DND-41 (cell line): ENCODE measurements at regions not wholly inside any gene's neighbourhood (a gene's known extent, or its start where the extent isn't known, plus 50 kb on each side); places are given as distances from the start of the nearest gene placed in this dataset.

Source experiments
- ATAC-seq: fragments of 200-7000 bp; cut with Tn5 transposase; 3 replicates; pipeline ENCODE4 v1.9.1; 2021; ENCODE audit warnings: low read depth; ENCODE audit not compliant: insufficient read depth
- DNase-seq: peaks from one replicate; pipeline ENCODE4 v3.0.0-alpha.2; 2020
- H2AFZ ChIP-seq: 2 replicates; pipeline ENCODE4 v1.6.0; 2012; ENCODE audit warnings: low read depth, low read length
- H3K27ac ChIP-seq: 2 replicates; pipeline ENCODE4 v1.5.1; 2012; ENCODE audit warnings: low read length, inconsistent platforms
- H3K27me3 ChIP-seq: fragments of 200-600 bp; sonication (generic); 2 replicates; pipeline ENCODE4 v1.6.0; 2012; ENCODE audit warnings: low read length, mild to moderate bottlenecking, inconsistent platforms; ENCODE audit not compliant: insufficient read depth, poor library complexity
- H3K36me3 ChIP-seq: 2 replicates; pipeline ENCODE4 v1.5.1; 2012; ENCODE audit warnings: low read length, inconsistent platforms; ENCODE audit not compliant: insufficient read depth
- H3K4me1 ChIP-seq: 2 replicates; pipeline ENCODE4 v1.5.1; 2012; ENCODE audit warnings: mild to moderate bottlenecking, low read length; ENCODE audit not compliant: insufficient read depth
- H3K4me2 ChIP-seq: 2 replicates; pipeline ENCODE4 v1.6.0; 2012; ENCODE audit warnings: mild to moderate bottlenecking, moderate library complexity, low read length, inconsistent platforms; ENCODE audit not compliant: insufficient read depth
- H3K4me3 ChIP-seq, 2 experiments: fragments of 200-600 bp in 1 of 2; shearing (Covaris generic) in 1 of 2; 2 replicates each; pipeline ENCODE4 v1.5.1; 2012 to 2016; ENCODE audit warnings: inconsistent platforms in 2 of 2, low read length in 2 of 2, mild to moderate bottlenecking in 2 of 2, low read depth in 1 of 2, moderate library complexity in 1 of 2
- H3K79me2 ChIP-seq: 2 replicates; pipeline ENCODE4 v1.6.0; 2012; ENCODE audit warnings: low read length, inconsistent platforms; ENCODE audit not compliant: insufficient read depth
- H3K9ac ChIP-seq: 2 replicates; pipeline ENCODE4 v1.6.0; 2012; ENCODE audit warnings: low read depth, mild to moderate bottlenecking, inconsistent platforms, low read length, moderate library complexity
- H3K9me3 ChIP-seq: 2 replicates; pipeline ENCODE4 v1.5.1; 2012; ENCODE audit warnings: low read length, moderate library complexity, mild to moderate bottlenecking, inconsistent platforms; ENCODE audit not compliant: insufficient read depth, severe bottlenecking
- H4K20me1 ChIP-seq: 2 replicates; pipeline ENCODE4 v1.6.0; 2012; ENCODE audit warnings: low read length; ENCODE audit not compliant: insufficient read depth
- EZH2 ChIP-seq: IDR thresholded peaks from 3 replicates; pipeline ENCODE4 v1.6.1; 2012; ENCODE audit warnings: borderline replicate concordance, low read depth, mild to moderate bottlenecking, moderate library complexity, low read length, inconsistent platforms; ENCODE audit not compliant: severe bottlenecking
- TF ChIP-seq, protein P1 (sequence below): IDR thresholded peaks from 2 replicates; pipeline ENCODE4 v1.5.1; 2012; ENCODE audit warnings: borderline replicate concordance, low read length, moderate library complexity, mild to moderate bottlenecking; ENCODE audit not compliant: poor library complexity, severe bottlenecking; ENCODE audit errors: extremely low read depth

- Histone ChIP-seq H3K4me3 (no peak overlapping the region), H3K4me2 (no peak overlapping the region), H3K27ac (no peak overlapping the region), H3K27me3 (no peaks in the 10 kb centered on the region), H3K79me2 (no peaks in the 10 kb centered on the region), H3K36me3 (no peaks in the 10 kb centered on the region), H2AFZ (no peak overlapping the region), H3K4me1 (no peaks in the 10 kb centered on the region), H4K20me1 (no peaks in the 10 kb centered on the region), H3K9me3 (no peaks in the 10 kb centered on the region), H3K9ac (no peak overlapping the region)
- TF ChIP-seq, protein P1, sequence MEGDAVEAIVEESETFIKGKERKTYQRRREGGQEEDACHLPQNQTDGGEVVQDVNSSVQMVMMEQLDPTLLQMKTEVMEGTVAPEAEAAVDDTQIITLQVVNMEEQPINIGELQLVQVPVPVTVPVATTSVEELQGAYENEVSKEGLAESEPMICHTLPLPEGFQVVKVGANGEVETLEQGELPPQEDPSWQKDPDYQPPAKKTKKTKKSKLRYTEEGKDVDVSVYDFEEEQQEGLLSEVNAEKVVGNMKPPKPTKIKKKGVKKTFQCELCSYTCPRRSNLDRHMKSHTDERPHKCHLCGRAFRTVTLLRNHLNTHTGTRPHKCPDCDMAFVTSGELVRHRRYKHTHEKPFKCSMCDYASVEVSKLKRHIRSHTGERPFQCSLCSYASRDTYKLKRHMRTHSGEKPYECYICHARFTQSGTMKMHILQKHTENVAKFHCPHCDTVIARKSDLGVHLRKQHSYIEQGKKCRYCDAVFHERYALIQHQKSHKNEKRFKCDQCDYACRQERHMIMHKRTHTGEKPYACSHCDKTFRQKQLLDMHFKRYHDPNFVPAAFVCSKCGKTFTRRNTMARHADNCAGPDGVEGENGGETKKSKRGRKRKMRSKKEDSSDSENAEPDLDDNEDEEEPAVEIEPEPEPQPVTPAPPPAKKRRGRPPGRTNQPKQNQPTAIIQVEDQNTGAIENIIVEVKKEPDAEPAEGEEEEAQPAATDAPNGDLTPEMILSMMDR = no peak
- no peak for TF ChIP-seq EZH2
- ATAC-seq (no peak), DNase-seq (no peak)
Observed at GRCh38 chr5:90285581-90285980, 124.0 kb downstream of the CETN3 start.

DNA sequence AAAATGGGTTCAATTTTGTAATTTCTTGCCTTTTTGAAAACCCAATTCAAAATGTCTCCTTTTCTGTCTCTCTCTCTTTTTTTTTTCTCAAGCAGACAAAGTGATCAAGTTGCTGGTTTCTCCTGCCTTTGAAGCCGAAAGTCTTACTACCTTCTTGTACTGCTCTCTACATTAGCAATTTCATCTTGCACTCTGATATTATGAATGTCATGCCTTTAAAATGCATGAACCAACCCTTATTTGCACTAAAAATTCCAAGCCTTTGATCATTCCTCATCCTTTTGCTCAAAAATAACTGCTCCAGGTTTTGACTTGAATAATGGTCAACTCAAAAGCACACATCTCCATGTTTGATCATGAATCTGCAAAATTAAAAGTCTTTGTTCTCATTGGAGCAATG, 125.2 kb downstream of the CETN3 start:
- no peak overlapping the region for H3K27ac ChIP-seq
- no peak overlapping the region for H3K4me2 ChIP-seq
- no peak for DNase-seq
- no peaks in the 10 kb centered on the region for H3K27me3 ChIP-seq
- TF ChIP-seq, protein P1 = no peak
- TF ChIP-seq EZH2 = no peak
- H4K20me1 ChIP-seq = no peaks in the 10 kb centered on the region
- H3K79me2 ChIP-seq = no peaks in the 10 kb centered on the region
- no peak overlapping the region for H2AFZ ChIP-seq
- H3K4me1 ChIP-seq = no peaks in the 10 kb centered on the region
- no peak overlapping the region for H3K9ac ChIP-seq
- H3K36me3 ChIP-seq = no peaks in the 10 kb centered on the region
- ATAC-seq = no peak
- H3K9me3 ChIP-seq = no peaks in the 10 kb centered on the region
- H3K4me3 ChIP-seq = no peak overlapping the region

GRCh38 chr5:90279091-90279490, 130.5 kb downstream of the CETN3 start:
- no peaks in the 10 kb centered on the region for H3K36me3 ChIP-seq
- H4K20me1 ChIP-seq = no peaks in the 10 kb centered on the region
- TF ChIP-seq, protein P1 = no peak
- TF ChIP-seq EZH2 = no peak
- no peaks in the 10 kb centered on the region for H3K4me1 ChIP-seq
- H2AFZ ChIP-seq = no peak overlapping the region
- H3K9me3 ChIP-seq = no peaks in the 10 kb centered on the region
- no peak overlapping the region for H3K4me3 ChIP-seq
- H3K9ac ChIP-seq = no peak overlapping the region
- no peaks in the 10 kb centered on the region for H3K27me3 ChIP-seq
- ATAC-seq (no peak), DNase-seq (no peak)
- no peak overlapping the region for H3K27ac ChIP-seq
- no peaks in the 10 kb centered on the region for H3K79me2 ChIP-seq
- H3K4me2 ChIP-seq = no peak overlapping the region

DNA sequence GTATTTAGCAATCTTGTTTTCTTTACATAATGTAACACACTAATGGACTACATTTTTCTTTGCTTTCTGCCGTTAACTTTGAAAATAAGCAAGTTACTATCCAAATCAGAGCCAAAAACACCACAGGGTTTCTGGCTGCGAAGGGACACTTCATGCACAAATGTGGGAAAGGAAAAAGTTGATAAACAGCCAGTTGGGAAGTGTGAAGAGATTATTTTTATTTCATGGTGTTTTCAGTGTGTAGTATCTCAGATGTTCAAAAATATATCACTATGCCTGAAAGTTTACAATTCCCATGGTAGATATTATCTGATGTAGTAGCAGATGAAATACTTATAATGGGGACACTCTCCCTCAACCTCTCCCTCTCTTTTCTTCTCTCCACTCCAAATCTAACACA, 135.3 kb downstream of the CETN3 start:
- no peak overlapping the region for H3K9ac ChIP-seq
- no peaks in the 10 kb centered on the region for H3K4me1 ChIP-seq
- DNase-seq = no peak
- ATAC-seq = no peak
- no peak overlapping the region for H3K4me2 ChIP-seq
- no peaks in the 10 kb centered on the region for H3K9me3 ChIP-seq
- H2AFZ ChIP-seq = no peak overlapping the region
- no peaks in the 10 kb centered on the region for H3K36me3 ChIP-seq
- H3K27me3 ChIP-seq = no peaks in the 10 kb centered on the region
- H3K27ac ChIP-seq = no peak overlapping the region
- H3K4me3 ChIP-seq = no peak overlapping the region
- H3K79me2 ChIP-seq = no peaks in the 10 kb centered on the region
- TF ChIP-seq, protein P1 = no peak
- no peak for TF ChIP-seq EZH2
- H4K20me1 ChIP-seq = no peaks in the 10 kb centered on the region
